LNCAP (cell line): ENCODE measurements at regions not wholly inside any gene's neighbourhood (a gene's known extent, or its start where the extent isn't known, plus 50 kb on each side); places are given as distances from the start of the nearest gene placed in this dataset.

ENCODE experiments used
- TF ChIP-seq, protein P1 (sequence below): fragments of 450-650 bp; IDR thresholded peaks from 2 replicates; pipeline ENCODE4 v1.5.1; 2017; ENCODE audit warnings: mild to moderate bottlenecking

DNA sequence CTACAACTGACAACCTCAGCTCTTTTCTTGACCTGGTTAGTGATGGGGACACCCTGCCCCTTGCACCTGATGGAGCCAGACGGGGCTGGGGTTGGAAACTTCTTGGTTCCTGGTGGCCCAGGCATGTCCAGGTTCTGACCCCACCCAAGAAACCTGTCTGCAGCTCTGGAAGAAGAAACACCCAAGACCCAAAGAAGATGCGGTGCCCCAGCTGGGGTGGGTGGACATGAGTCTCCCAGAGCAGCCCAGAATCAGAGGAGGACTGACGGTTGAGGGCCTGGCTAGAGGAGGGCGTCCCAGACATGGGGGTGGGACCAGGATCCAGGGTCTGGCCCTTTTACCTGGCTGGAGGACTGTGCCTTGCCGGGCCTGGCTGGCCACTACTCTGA is 202.4 kb downstream of the GLRX3 start:
- TF ChIP-seq, protein P1, sequence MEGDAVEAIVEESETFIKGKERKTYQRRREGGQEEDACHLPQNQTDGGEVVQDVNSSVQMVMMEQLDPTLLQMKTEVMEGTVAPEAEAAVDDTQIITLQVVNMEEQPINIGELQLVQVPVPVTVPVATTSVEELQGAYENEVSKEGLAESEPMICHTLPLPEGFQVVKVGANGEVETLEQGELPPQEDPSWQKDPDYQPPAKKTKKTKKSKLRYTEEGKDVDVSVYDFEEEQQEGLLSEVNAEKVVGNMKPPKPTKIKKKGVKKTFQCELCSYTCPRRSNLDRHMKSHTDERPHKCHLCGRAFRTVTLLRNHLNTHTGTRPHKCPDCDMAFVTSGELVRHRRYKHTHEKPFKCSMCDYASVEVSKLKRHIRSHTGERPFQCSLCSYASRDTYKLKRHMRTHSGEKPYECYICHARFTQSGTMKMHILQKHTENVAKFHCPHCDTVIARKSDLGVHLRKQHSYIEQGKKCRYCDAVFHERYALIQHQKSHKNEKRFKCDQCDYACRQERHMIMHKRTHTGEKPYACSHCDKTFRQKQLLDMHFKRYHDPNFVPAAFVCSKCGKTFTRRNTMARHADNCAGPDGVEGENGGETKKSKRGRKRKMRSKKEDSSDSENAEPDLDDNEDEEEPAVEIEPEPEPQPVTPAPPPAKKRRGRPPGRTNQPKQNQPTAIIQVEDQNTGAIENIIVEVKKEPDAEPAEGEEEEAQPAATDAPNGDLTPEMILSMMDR, result no peak

DNA sequence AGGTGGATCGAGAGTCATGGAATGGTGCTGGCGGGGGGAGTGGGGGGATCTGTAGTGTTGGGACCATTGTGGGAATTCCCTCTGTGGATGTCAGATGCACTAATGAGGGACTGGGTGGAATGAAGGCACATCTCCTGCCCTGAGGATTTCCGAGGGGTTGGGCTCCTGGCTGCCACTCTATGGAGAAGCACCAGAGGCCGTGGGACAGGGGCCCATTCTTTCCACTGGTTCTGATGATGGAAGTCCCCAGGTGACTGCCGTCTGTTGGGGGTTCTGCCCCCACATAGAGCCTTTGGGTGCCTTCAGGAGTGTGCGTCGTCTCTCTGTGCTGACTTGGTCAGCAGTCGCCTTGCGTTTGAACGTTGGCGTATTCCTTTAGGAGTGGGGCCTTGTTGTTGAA is 202.9 kb downstream of the GLRX3 start:
- TF ChIP-seq, protein P1, result no peak

DNA sequence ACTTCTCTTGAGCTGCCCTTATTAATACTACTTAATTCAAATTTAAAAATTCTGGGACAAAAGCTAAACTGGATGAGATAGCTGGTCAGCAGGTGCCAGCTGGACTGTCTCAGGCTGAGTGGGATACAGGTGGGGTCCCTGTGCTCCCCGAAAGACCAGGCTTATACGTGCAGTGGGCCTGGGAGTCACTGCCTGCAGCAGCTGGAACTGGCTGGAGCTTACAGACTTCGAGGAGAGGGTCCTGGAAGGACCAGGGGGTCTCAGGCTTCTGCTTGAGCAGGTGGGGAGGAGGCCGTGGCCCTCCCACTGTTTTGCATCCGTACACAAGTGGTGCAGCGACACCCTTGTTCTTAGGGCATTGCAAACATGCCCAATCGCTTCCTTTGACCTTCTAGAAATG is 203.7 kb downstream of the GLRX3 start:
- TF ChIP-seq, protein P1, result no peak

DNA sequence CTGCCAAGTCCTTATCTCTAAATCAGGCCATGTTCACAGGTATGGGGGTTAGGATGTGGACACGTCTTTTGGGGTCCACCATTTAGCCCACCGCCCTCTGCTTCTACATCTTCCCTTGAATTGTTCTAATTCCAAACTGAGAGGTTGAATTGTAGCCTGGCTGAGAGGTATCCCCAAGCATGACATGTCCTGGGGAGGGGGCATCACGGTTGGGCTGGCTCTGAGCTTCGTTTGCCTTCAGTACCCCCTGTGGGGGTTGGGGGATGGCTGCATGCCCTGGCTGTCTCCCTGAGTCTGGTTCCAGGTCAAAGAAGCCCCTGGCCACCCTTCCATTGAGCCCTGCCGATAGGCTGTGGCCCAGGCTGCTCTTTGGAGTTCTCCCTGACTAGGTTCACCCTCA is 204.6 kb downstream of the GLRX3 start:
- TF ChIP-seq, protein P1, result no peak

GRCh38 chr10:130341356-130341755 is 205.2 kb downstream of the GLRX3 start:
- TF ChIP-seq, protein P1, result peak; percentile 78

DNA sequence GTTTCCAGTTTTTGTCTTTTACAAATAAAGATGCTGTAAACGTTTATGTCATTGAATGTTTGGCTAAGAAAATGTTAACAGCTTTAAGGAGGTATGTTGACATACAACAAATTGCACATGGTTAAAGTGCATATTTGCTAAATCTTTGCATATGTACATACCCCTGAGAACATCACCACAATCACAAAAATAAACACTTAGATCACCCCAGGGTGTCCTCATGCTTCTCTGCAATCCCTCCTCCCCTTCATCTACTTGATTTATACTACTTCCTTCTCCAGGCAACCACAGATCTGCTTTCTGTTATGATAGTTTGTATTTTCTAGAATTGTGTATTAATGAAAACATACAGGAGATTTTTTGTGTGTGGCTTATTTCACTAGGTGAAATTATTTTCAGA is 209.5 kb downstream of the GLRX3 start:
- TF ChIP-seq, protein P1, result no peak

GRCh38 chr10:130350996-130351395 is 214.8 kb downstream of the GLRX3 start:
- TF ChIP-seq, protein P1, result no peak

DNA sequence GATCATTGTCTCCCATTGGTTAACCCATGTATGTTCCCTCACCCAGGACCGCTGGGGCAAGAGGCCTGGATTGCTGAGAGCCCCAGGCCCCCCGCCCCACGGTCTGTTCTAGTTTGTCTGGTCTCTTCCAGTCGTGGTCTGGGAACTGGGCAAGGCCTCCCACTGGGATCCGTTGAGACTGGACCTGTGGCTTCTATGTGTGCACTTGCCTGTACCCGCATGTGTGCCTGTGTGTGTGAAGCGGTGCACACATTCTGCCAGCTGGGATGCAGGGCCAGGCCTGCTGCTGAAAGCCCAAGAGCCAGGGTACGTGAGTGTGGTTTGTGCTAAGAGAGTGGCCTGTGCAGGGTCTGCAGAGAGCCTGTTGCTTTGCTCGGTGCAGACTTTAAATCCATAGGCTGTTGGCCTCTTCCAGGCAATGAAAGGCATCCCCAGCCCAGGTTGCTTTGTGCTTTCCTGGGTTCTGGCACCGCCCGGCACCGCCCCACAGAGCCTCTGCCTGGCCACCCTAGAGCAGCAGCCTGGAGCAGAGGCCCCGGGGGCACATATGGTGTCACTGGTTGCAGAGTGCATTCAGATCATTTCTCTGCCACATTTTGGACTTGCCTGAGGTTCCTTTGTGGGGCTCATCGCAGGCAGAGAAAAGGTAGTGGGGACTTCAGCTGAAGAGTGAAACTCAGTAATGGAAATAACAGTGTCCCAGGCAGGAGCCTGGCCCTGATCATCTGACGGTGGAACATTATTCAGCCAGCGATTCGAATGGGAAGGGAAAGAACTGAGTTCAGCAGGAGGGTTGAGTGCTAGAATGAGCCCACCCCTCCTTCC is 215.5 kb downstream of the GLRX3 start:
- TF ChIP-seq, protein P1, result no peak
